MM.1S (cell line): ENCODE measurements at regions not wholly inside any gene's neighbourhood (a gene's known extent, or its start where the extent isn't known, plus 50 kb on each side); places are given as distances from the start of the nearest gene placed in this dataset.

Source experiments
- CTCF ChIP-seq: fragments of 300-600 bp; sonication (generic); IDR thresholded peaks from 2 replicates; pipeline ENCODE4 v1.5.1; 2016; ENCODE audit warnings: antibody characterized with exemption, low read length, mixed read lengths
- EZH2 ChIP-seq: fragments of 300-600 bp; sonication (generic); optimal IDR thresholded peaks from 2 replicates; pipeline ENCODE3; 2017; ENCODE audit warnings: low read depth, mild to moderate bottlenecking, antibody characterized with exemption, low read length, mixed read lengths
- EZH2phosphoT487 ChIP-seq: fragments of 300-600 bp; sonication (generic); IDR thresholded peaks from 2 replicates; pipeline ENCODE4 v1.6.1; 2018; ENCODE audit warnings: antibody characterized with exemption, low read length

- TF ChIP-seq CTCF (no peak), EZH2 (no peak), EZH2phosphoT487 (no peak)
Observed at GRCh38 chr2:187084524-187084923, 235.6 kb upstream of the ZSWIM2 start.
